Fibroblast of lung (primary cell): ENCODE measurements at regions not wholly inside any gene's neighbourhood (a gene's known extent, or its start where the extent isn't known, plus 50 kb on each side); places are given as distances from the start of the nearest gene placed in this dataset.

Experiments used
- EZH2 ChIP-seq: IDR thresholded peaks from 2 replicates; pipeline ENCODE4 v1.5.1; 2012; ENCODE audit warnings: low read length, control low read depth, mild to moderate bottlenecking; ENCODE audit errors: missing control alignments
- TF ChIP-seq, protein P1 (sequence below), 2 donors: IDR thresholded peaks in 1 of 2; conservative IDR thresholded peaks in 1 of 2; 1 replicate in 1 of 2; 2 replicates in 1 of 2; pipeline ENCODE4 v1.5.1; 2011 to 2012; ENCODE audit warnings: low read length in 2 of 2, control low read depth in 1 of 2, inconsistent platforms in 1 of 2, low read depth in 1 of 2, mild to moderate bottlenecking in 1 of 2

GRCh38 chr11:112485280-112485679, 224.6 kb upstream of the PLET1 start:
- TF ChIP-seq, protein P1, sequence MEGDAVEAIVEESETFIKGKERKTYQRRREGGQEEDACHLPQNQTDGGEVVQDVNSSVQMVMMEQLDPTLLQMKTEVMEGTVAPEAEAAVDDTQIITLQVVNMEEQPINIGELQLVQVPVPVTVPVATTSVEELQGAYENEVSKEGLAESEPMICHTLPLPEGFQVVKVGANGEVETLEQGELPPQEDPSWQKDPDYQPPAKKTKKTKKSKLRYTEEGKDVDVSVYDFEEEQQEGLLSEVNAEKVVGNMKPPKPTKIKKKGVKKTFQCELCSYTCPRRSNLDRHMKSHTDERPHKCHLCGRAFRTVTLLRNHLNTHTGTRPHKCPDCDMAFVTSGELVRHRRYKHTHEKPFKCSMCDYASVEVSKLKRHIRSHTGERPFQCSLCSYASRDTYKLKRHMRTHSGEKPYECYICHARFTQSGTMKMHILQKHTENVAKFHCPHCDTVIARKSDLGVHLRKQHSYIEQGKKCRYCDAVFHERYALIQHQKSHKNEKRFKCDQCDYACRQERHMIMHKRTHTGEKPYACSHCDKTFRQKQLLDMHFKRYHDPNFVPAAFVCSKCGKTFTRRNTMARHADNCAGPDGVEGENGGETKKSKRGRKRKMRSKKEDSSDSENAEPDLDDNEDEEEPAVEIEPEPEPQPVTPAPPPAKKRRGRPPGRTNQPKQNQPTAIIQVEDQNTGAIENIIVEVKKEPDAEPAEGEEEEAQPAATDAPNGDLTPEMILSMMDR (conservative IDR thresholded peaks at IDR 0.05 in 1 of 2, IDR thresholded peaks at IDR 0.05 in 1 of 2; ENCODE audit: low read depth in 1 of 2, low read length in 2 of 2): no peak
- no peak for TF ChIP-seq EZH2
